H9 (cell line): ENCODE measurements at regions not wholly inside any gene's neighbourhood (a gene's known extent, or its start where the extent isn't known, plus 50 kb on each side); places are given as distances from the start of the nearest gene placed in this dataset.

ENCODE experiments used
- DNase-seq: peaks from one replicate; pipeline ENCODE4 v3.0.0-alpha.2; 2017
- H2AFZ ChIP-seq: one replicate; pipeline ENCODE4 v1.6.1; 2013; ENCODE audit warnings: mild to moderate bottlenecking, low read length, control low read depth, moderate library complexity
- H2AK5ac ChIP-seq: 2 replicates; pipeline ENCODE4 v1.6.1; 2013; ENCODE audit warnings: low read length, control low read depth, mixed read lengths; ENCODE audit not compliant: insufficient read length
- H2BK120ac ChIP-seq: one replicate; pipeline ENCODE4 v1.6.1; 2013; ENCODE audit warnings: low read depth, mild to moderate bottlenecking, low read length, control low read depth, inconsistent platforms; ENCODE audit not compliant: poor library complexity, severe bottlenecking
- H2BK12ac ChIP-seq: 2 replicates; pipeline ENCODE4 v1.6.1; 2013; ENCODE audit warnings: low read length, control low read depth, mixed read lengths, low read depth; ENCODE audit not compliant: insufficient read length
- H2BK15ac ChIP-seq: 2 replicates; pipeline ENCODE4 v1.6.1; 2013; ENCODE audit warnings: low read depth, low read length, control low read depth
- H2BK20ac ChIP-seq: one replicate; pipeline ENCODE4 v1.6.1; 2013; ENCODE audit warnings: low read depth, mild to moderate bottlenecking, low read length, control low read depth, inconsistent platforms; ENCODE audit not compliant: poor library complexity, severe bottlenecking
- H2BK5ac ChIP-seq: 2 replicates; pipeline ENCODE4 v1.6.1; 2013; ENCODE audit warnings: low read length, control low read depth, mixed read lengths; ENCODE audit not compliant: insufficient read length
- H3K14ac ChIP-seq: 2 replicates; pipeline ENCODE4 v1.6.1; 2013; ENCODE audit warnings: low read length, control low read depth; ENCODE audit not compliant: insufficient read depth
- H3K18ac ChIP-seq: 2 replicates; pipeline ENCODE4 v1.6.1; 2013; ENCODE audit warnings: low read depth, mild to moderate bottlenecking, mixed read lengths, low read length, control low read depth; ENCODE audit not compliant: insufficient read length
- H3K23ac ChIP-seq: 2 replicates; pipeline ENCODE4 v1.6.1; 2013; ENCODE audit warnings: low read length, control low read depth, mixed read lengths, low read depth; ENCODE audit not compliant: insufficient read length
- H3K23me2 ChIP-seq: 2 replicates; pipeline ENCODE4 v1.6.1; 2013; ENCODE audit warnings: low read depth, mild to moderate bottlenecking, mixed read lengths, low read length, control low read depth; ENCODE audit not compliant: insufficient read length, poor library complexity, severe bottlenecking
- H3K27ac ChIP-seq: 2 replicates; pipeline ENCODE4 v1.5.1; 2013; ENCODE audit warnings: low read length, control low read depth, mixed read lengths, low read depth; ENCODE audit not compliant: insufficient read length
- H3K27me3 ChIP-seq: 2 replicates; pipeline ENCODE4 v1.6.1; 2013; ENCODE audit warnings: low read length, control low read depth, inconsistent platforms; ENCODE audit not compliant: insufficient read depth
- H3K4ac ChIP-seq: 2 replicates; pipeline ENCODE4 v1.6.1; 2013; ENCODE audit warnings: low read depth, mild to moderate bottlenecking, control low read depth, inconsistent platforms, low read length, moderate library complexity
- H3K4me1 ChIP-seq: 2 replicates; pipeline ENCODE4 v1.6.1; 2013; ENCODE audit warnings: low read length, control low read depth, inconsistent platforms; ENCODE audit not compliant: insufficient read depth
- H3K4me2 ChIP-seq: 2 replicates; pipeline ENCODE4 v1.6.1; 2013; ENCODE audit warnings: low read length, control low read depth, mixed read lengths; ENCODE audit not compliant: insufficient read length, insufficient read depth
- H3K56ac ChIP-seq: 2 replicates; pipeline ENCODE4 v1.6.1; 2013; ENCODE audit warnings: low read depth, mild to moderate bottlenecking, mixed read lengths, low read length, control low read depth; ENCODE audit not compliant: insufficient read length
- H3K79me1 ChIP-seq: 2 replicates; pipeline ENCODE4 v1.6.1; 2013; ENCODE audit warnings: low read depth, mild to moderate bottlenecking, moderate library complexity, low read length, control low read depth, inconsistent platforms; ENCODE audit not compliant: insufficient read depth, poor library complexity, severe bottlenecking
- H3K79me2 ChIP-seq: 2 replicates; pipeline ENCODE4 v1.6.1; 2013; ENCODE audit warnings: low read length, control low read depth, inconsistent platforms; ENCODE audit not compliant: insufficient read depth
- H3K9ac ChIP-seq: 2 replicates; pipeline ENCODE4 v1.6.1; 2013; ENCODE audit warnings: low read length, control low read depth, mixed read lengths; ENCODE audit not compliant: insufficient read length; ENCODE audit errors: extremely low read depth
- H3K9me3 ChIP-seq: one replicate; pipeline ENCODE4 v1.6.1; 2013; ENCODE audit warnings: low read depth, low read length, inconsistent platforms; ENCODE audit not compliant: control insufficient read depth
- H3T11ph ChIP-seq: one replicate; pipeline ENCODE4 v1.6.1; 2013; ENCODE audit warnings: mild to moderate bottlenecking, low read length, control low read depth, inconsistent platforms
- H4K20me1 ChIP-seq: one replicate; pipeline ENCODE4 v1.6.1; 2013; ENCODE audit not compliant: control insufficient read depth, insufficient read length, insufficient read depth
- H4K5ac ChIP-seq: 2 replicates; pipeline ENCODE4 v1.6.1; 2013; ENCODE audit warnings: low read depth, mild to moderate bottlenecking, mixed read lengths, low read length, control low read depth; ENCODE audit not compliant: insufficient read length
- H4K8ac ChIP-seq: replicated peaks from 2 replicates; pipeline ENCODE4 v1.6.1; 2013; ENCODE audit warnings: low read length, control low read depth, mixed read lengths, low read depth; ENCODE audit not compliant: insufficient read length
- H4K91ac ChIP-seq: 2 replicates; pipeline ENCODE4 v1.6.1; 2013; ENCODE audit warnings: low read depth, mild to moderate bottlenecking, moderate library complexity, mixed read lengths, low read length, control low read depth; ENCODE audit not compliant: insufficient read length
- H3K27ac Mint-ChIP-seq, 3 experiments: 2 replicates in 2 of 3; 3 replicates in 1 of 3; pipeline ENCODE4 v1.8.0; 2020 to 2021; ENCODE audit warnings: mixed read lengths in 3 of 3, mild to moderate bottlenecking in 1 of 3, moderate library complexity in 1 of 3
- H3K27me3 Mint-ChIP-seq: 2 replicates; pipeline ENCODE4 v1.8.0; 2021; ENCODE audit warnings: low read depth, mild to moderate bottlenecking, moderate library complexity, mixed read lengths
- H3K36me3 Mint-ChIP-seq, 3 experiments: 2 replicates in 2 of 3; 3 replicates in 1 of 3; pipeline ENCODE4 v1.8.0; 2020 to 2021; ENCODE audit warnings: low read depth in 3 of 3, mixed read lengths in 3 of 3; ENCODE audit not compliant: insufficient read depth in 1 of 3
- H3K4me1 Mint-ChIP-seq, 2 experiments: 2 replicates each; pipeline ENCODE4 v1.8.0; 2020; ENCODE audit warnings: mixed read lengths in 2 of 2
- H3K4me3 Mint-ChIP-seq, 2 experiments: 2 replicates in 1 of 2; 3 replicates in 1 of 2; pipeline ENCODE4 v1.8.0; 2020 to 2021; ENCODE audit warnings: mild to moderate bottlenecking in 2 of 2, mixed read lengths in 2 of 2, moderate library complexity in 1 of 2
- H3K9me3 Mint-ChIP-seq, 2 experiments: 2 replicates in 1 of 2; 3 replicates in 1 of 2; pipeline ENCODE4 v1.8.0; 2020; ENCODE audit warnings: mild to moderate bottlenecking in 2 of 2, mixed read lengths in 2 of 2, moderate library complexity in 1 of 2
- CTCF ChIP-seq: fragments of 200-600 bp; sonication (generic); conservative IDR thresholded peaks from 3 replicates; pipeline ENCODE4 v1.8.0; 2021; ENCODE audit warnings: antibody characterized with exemption, mild to moderate bottlenecking
- WGBS: extraction: QIAGEN DNeasy Blood & Tissue Kit; methylation state at CpG from one replicate; pipeline ENCODE4 v1.1.7; 2013; ENCODE audit warnings: missing lambda C conversion rate, low lambda C conversion rate, mixed read lengths; ENCODE audit not compliant: insufficient read length; ENCODE audit errors: extremely low coverage; 5-methylcytosine and 5-hydroxymethylcytosine counted together

- Histone ChIP-seq H3K9ac (no peak overlapping the region), H4K20me1 (no peaks in the 10 kb centered on the region), H4K91ac (no peak overlapping the region), H3K4ac (no peak overlapping the region), H3K27ac (no peak overlapping the region), H3K18ac (no peak overlapping the region), H3K27me3 (no peaks in the 10 kb centered on the region), H2AK5ac (no peak overlapping the region), H2BK5ac (no peak overlapping the region), H3K56ac (no peak overlapping the region), H2BK120ac (no peak overlapping the region), H2AFZ (no peak overlapping the region), H2BK12ac (no peak overlapping the region), H4K8ac (no peak overlapping the region), H3K9me3 (no peaks in the 10 kb centered on the region), H3K79me2 (no peaks in the 10 kb centered on the region), H3K4me2 (no peak overlapping the region), H2BK20ac (no peak overlapping the region), H3K79me1 (no peaks in the 10 kb centered on the region), H2BK15ac (no peak overlapping the region), H3K23ac (no peak overlapping the region), H3K14ac (no peak overlapping the region), H3T11ph (no peak overlapping the region), H3K4me1 (peaks cover 4% of the 10 kb centered on the region; the same call in 1 of the 2 replicates), H3K23me2 (no peaks in the 10 kb centered on the region), H4K5ac (no peak overlapping the region)
- H3K27ac Mint-ChIP-seq, result peak overlapping the region; percentile 23 to 96 (median 88); a peak in 6 of 7 replicates
- peak; percentile 55 for DNase-seq
- no peaks in the 10 kb centered on the region for H3K9me3 Mint-ChIP-seq
- no peak for TF ChIP-seq CTCF
- no peaks in the 10 kb centered on the region for H3K36me3 Mint-ChIP-seq
- H3K27me3 Mint-ChIP-seq, result no peaks in the 10 kb centered on the region
- peak overlapping the region; percentile 2 to 11; a peak in 1 of 5 replicates for H3K4me3 Mint-ChIP-seq
- no CpG with 5 or more reads among the region's 4 CpGs for WGBS
- H3K4me1 Mint-ChIP-seq, result peaks cover 36 to 41% of the 10 kb centered on the region in 2 experiments
Measured at GRCh38 chr12:91272461-91273063, 89.9 kb upstream of the DCN start.
